Left ventricle myocardium inferior (tissue), 1 donor: ENCODE measurements at regions not wholly inside any gene's neighbourhood (a gene's known extent, or its start where the extent isn't known, plus 50 kb on each side); places are given as distances from the start of the nearest gene placed in this dataset.

Experiments
- DNase-seq: peaks from one replicate; pipeline ENCODE4 v3.0.0-alpha.2; 2020
- H3K27ac ChIP-seq: fragments of 200-600 bp; replicated peaks from 2 replicates; pipeline ENCODE4 v1.8.0; 2021
- H3K27me3 ChIP-seq: fragments of 200-600 bp; 2 replicates; pipeline ENCODE4 v1.8.0; 2021; ENCODE audit warnings: low read depth
- H3K36me3 ChIP-seq: fragments of 200-600 bp; 2 replicates; pipeline ENCODE4 v1.8.0; 2021
- H3K4me1 ChIP-seq: fragments of 200-600 bp; 2 replicates; pipeline ENCODE4 v1.8.0; 2021
- H3K4me3 ChIP-seq: fragments of 200-600 bp; 2 replicates; pipeline ENCODE4 v1.8.0; 2021; ENCODE audit warnings: mild to moderate bottlenecking, moderate library complexity
- H3K9me3 ChIP-seq: fragments of 200-600 bp; replicated peaks from 2 replicates; pipeline ENCODE4 v1.8.0; 2021
- CTCF ChIP-seq: fragments of 200-600 bp; IDR thresholded peaks from 2 replicates; pipeline ENCODE4 v1.8.0; 2021; ENCODE audit warnings: antibody characterized with exemption, mild to moderate bottlenecking, borderline replicate concordance
- intact Hi-C: fragments of 100-400 bp; cut with micrococcal nuclease; formaldehyde crosslinking; loops from one replicate; pipeline ENCODE4 v1.11.0; 2022
- donor health status: DM: no; HTN: yes; CAD: no; lungs with severe emphysema.

- Histone ChIP-seq H3K27ac (no peak overlapping the region), H3K4me1 (no peaks in the 10 kb centered on the region), H3K4me3 (no peak overlapping the region), H3K36me3 (no peaks in the 10 kb centered on the region), H3K27me3 (no peaks in the 10 kb centered on the region), H3K9me3 (no peaks in the 10 kb centered on the region)
- DNase-seq, result no peak
- intact Hi-C loops, result no loop called here
- TF ChIP-seq CTCF, result no peak
These were observed 144.4 kb downstream of the TMA16 start for GRCh38 chr4:163638909-163639308.

- H3K27ac ChIP-seq, result no peak overlapping the region
- intact Hi-C loops, result no loop called here
- peaks cover 26% of the 10 kb centered on the region for H3K9me3 ChIP-seq
- DNase-seq, result no peak
- no peaks in the 10 kb centered on the region for H3K4me1 ChIP-seq
- H3K36me3 ChIP-seq, result no peaks in the 10 kb centered on the region
- H3K4me3 ChIP-seq, result no peak overlapping the region
- no peaks in the 10 kb centered on the region for H3K27me3 ChIP-seq
- TF ChIP-seq CTCF, result no peak
These were observed 155.1 kb downstream of the TMA16 start for GRCh38 chr4:163649557-163650091.

GRCh38 chr4:163651761-163652160 is 157.3 kb downstream of the TMA16 start:
- Histone ChIP-seq H3K27ac (no peak overlapping the region), H3K4me1 (no peaks in the 10 kb centered on the region), H3K27me3 (no peaks in the 10 kb centered on the region), H3K36me3 (no peaks in the 10 kb centered on the region), H3K4me3 (no peak overlapping the region), H3K9me3 (peaks cover 24% of the 10 kb centered on the region)
- TF ChIP-seq CTCF, result no peak
- intact Hi-C loops, result no loop called here
- no peak for DNase-seq

- no peak for TF ChIP-seq CTCF
- intact Hi-C loops, result no loop called here
- Histone ChIP-seq H3K27me3 (no peaks in the 10 kb centered on the region), H3K9me3 (peaks cover 35% of the 10 kb centered on the region), H3K4me3 (no peak overlapping the region), H3K4me1 (no peaks in the 10 kb centered on the region), H3K27ac (no peak overlapping the region), H3K36me3 (no peaks in the 10 kb centered on the region)
- no peak for DNase-seq
These were observed 160.1 kb downstream of the TMA16 start for GRCh38 chr4:163654621-163655020.

- Histone ChIP-seq H3K4me1 (no peaks in the 10 kb centered on the region), H3K27me3 (no peaks in the 10 kb centered on the region), H3K9me3 (peaks cover 28% of the 10 kb centered on the region), H3K27ac (no peak overlapping the region), H3K4me3 (no peak overlapping the region), H3K36me3 (no peaks in the 10 kb centered on the region)
- no peak for DNase-seq
- intact Hi-C loops, result no loop called here
- TF ChIP-seq CTCF, result no peak
These were observed 166.1 kb downstream of the TMA16 start for GRCh38 chr4:163660636-163661035.
